Fibroblast of lung (primary cell): ENCODE measurements at regions not wholly inside any gene's neighbourhood (a gene's known extent, or its start where the extent isn't known, plus 50 kb on each side); places are given as distances from the start of the nearest gene placed in this dataset.

Source experiments
- CTCF ChIP-seq, 2 donors: IDR thresholded peaks in 1 of 2; conservative IDR thresholded peaks in 1 of 2; 1 replicate in 1 of 2; 2 replicates in 1 of 2; pipeline ENCODE4 v1.5.1; 2011 to 2012; ENCODE audit warnings: low read length in 2 of 2, control low read depth in 1 of 2, inconsistent platforms in 1 of 2, low read depth in 1 of 2, mild to moderate bottlenecking in 1 of 2
- EZH2 ChIP-seq: IDR thresholded peaks from 2 replicates; pipeline ENCODE4 v1.5.1; 2012; ENCODE audit warnings: low read length, control low read depth, mild to moderate bottlenecking; ENCODE audit errors: missing control alignments

DNA sequence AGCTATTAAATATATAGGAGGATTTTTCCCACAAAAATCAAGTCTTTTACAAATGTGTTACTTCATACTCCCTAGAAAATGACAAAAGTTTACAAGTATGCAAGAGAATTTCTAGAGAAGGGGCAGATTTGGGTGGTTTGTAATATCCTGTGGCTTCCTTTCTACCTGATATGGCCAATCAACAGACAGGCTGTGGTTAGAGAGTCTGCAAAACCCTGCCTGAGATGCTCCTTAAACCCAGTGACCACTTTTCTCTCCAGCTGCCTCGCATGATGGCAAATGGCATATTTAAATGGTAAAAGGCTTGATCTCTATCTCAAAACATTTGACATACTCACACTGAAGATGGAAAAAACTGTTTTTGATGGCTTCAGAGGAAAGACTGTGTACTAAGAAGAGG, 550.1 kb upstream of the ZNF462 start:
- TF ChIP-seq CTCF (conservative IDR thresholded peaks at IDR 0.05 in 1 of 2, IDR thresholded peaks at IDR 0.05 in 1 of 2; ENCODE audit: low read depth in 1 of 2, low read length in 2 of 2) = no peak
- TF ChIP-seq EZH2 = no peak
